Right lobe of liver (tissue), 4 donors: ENCODE measurements at regions not wholly inside any gene's neighbourhood (a gene's known extent, or its start where the extent isn't known, plus 50 kb on each side); places are given as distances from the start of the nearest gene placed in this dataset.

Source experiments
- POLR2A ChIP-seq: fragments of 450-650 bp; IDR thresholded peaks from one replicate; pipeline ENCODE4 v1.6.1; 2017; ENCODE audit warnings: antibody characterized with exemption, mild to moderate bottlenecking
- TF ChIP-seq, protein P1 (sequence below), 4 donors: fragments of 200-600 bp in 3 of 4; fragments of 450-650 bp in 1 of 4; IDR thresholded peaks; one replicate each; pipeline versions ENCODE4 v1.5.1 to v1.8.0; 2016 to 2022; ENCODE audit warnings: antibody characterized with exemption in 4 of 4, mild to moderate bottlenecking in 2 of 4
- donor health status: DM: no; HTN: no; CAD: no.
- donor health status: DM: no; HTN: no; CAD: no.
- donor health status: DM: no; HTN: yes; CAD: no.

DNA sequence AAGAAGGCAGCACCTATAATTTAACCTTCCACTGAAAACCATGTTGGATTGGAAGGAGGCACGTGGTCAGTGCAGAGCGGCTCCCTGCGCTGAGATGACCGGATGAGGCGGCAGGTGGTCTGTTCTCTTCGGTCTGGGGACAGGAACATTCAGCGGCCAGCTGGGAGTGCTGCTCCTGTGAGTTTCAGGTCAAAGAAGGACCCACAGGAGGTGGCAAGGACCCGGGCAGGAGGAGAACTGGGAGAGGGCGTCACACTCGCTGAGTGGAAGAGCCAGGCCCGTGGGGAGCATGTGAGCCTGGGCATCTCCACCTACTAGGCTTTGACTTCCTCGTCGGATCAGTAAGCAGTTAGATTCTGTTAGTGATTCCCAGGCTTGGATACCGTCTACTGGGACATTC, 113.4 kb upstream of the SHH start:
- TF ChIP-seq, protein P1, sequence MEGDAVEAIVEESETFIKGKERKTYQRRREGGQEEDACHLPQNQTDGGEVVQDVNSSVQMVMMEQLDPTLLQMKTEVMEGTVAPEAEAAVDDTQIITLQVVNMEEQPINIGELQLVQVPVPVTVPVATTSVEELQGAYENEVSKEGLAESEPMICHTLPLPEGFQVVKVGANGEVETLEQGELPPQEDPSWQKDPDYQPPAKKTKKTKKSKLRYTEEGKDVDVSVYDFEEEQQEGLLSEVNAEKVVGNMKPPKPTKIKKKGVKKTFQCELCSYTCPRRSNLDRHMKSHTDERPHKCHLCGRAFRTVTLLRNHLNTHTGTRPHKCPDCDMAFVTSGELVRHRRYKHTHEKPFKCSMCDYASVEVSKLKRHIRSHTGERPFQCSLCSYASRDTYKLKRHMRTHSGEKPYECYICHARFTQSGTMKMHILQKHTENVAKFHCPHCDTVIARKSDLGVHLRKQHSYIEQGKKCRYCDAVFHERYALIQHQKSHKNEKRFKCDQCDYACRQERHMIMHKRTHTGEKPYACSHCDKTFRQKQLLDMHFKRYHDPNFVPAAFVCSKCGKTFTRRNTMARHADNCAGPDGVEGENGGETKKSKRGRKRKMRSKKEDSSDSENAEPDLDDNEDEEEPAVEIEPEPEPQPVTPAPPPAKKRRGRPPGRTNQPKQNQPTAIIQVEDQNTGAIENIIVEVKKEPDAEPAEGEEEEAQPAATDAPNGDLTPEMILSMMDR (IDR thresholded peaks at IDR 0.05): no peak
- no peak for TF ChIP-seq POLR2A
